ENCODE measurements at regions not wholly inside any gene's neighbourhood (a gene's known extent, or its start where the extent isn't known, plus 50 kb on each side); places are given as distances from the start of the nearest gene placed in this dataset.

GRCh38 chr20:9911519-9911918 is 72.6 kb upstream of the PAK5 start:
- H3K9me3 ChIP-seq: no peaks in the 10 kb centered on the region
- no peaks in the 10 kb centered on the region for H3K36me3 ChIP-seq
- no peaks in the 10 kb centered on the region for H3K27me3 ChIP-seq (replicated peaks; ENCODE audit: insufficient read depth)
- intact Hi-C loops (cut with DNase I): loop anchor here (5.0 kb wide), 1 partner anchor 294 kb away; no protein-coding TSS in a partner anchor
- no peak overlapping the region for H3K27ac ChIP-seq
- H3K4me3 ChIP-seq: no peak overlapping the region
- DNase-seq (ENCODE audit: low spot score): no peak
- 65% methylated on average over 3 of the region's 3 CpGs for WGBS
- TF ChIP-seq POLR2A (IDR thresholded peaks at IDR 0.05) (no peak), POLR2AphosphoS5 (IDR thresholded peaks at IDR 0.05) (no peak), CTCF (IDR thresholded peaks at IDR 0.05) (no peak)
- no peaks in the 10 kb centered on the region for H3K4me1 ChIP-seq (replicated peaks)

- Histone ChIP-seq H3K9me3 (no peaks in the 10 kb centered on the region), H3K4me1 (replicated peaks) (no peaks in the 10 kb centered on the region), H3K27ac (no peak overlapping the region), H3K36me3 (no peaks in the 10 kb centered on the region), H3K27me3 (replicated peaks; ENCODE audit: insufficient read depth) (no peaks in the 10 kb centered on the region), H3K4me3 (no peak overlapping the region)
- intact Hi-C loops (cut with DNase I): no loop called here
- DNase-seq (ENCODE audit: low spot score): no peak
- no peak for TF ChIP-seq POLR2AphosphoS5 (IDR thresholded peaks at IDR 0.05)
- TF ChIP-seq POLR2A (IDR thresholded peaks at IDR 0.05): no peak
- no peak for TF ChIP-seq CTCF (IDR thresholded peaks at IDR 0.05)
These were observed 70.3 kb upstream of the PAK5 start for GRCh38 chr20:9909167-9909566.

GRCh38 chr20:9903048-9903655 is 64.3 kb upstream of the PAK5 start:
- H3K4me1 ChIP-seq (replicated peaks): no peaks in the 10 kb centered on the region
- H3K4me3 ChIP-seq: no peak overlapping the region
- TF ChIP-seq CTCF (IDR thresholded peaks at IDR 0.05): no peak
- TF ChIP-seq POLR2A (IDR thresholded peaks at IDR 0.05): no peak
- TF ChIP-seq POLR2AphosphoS5 (IDR thresholded peaks at IDR 0.05): no peak
- 6% methylated on average over 1 of the region's 1 CpG for WGBS
- intact Hi-C loops (cut with DNase I): no loop called here
- no peak overlapping the region for H3K27ac ChIP-seq
- no peaks in the 10 kb centered on the region for H3K27me3 ChIP-seq (replicated peaks; ENCODE audit: insufficient read depth)
- DNase-seq (ENCODE audit: low spot score): no peak
- H3K36me3 ChIP-seq: no peaks in the 10 kb centered on the region
- H3K9me3 ChIP-seq: no peaks in the 10 kb centered on the region

GRCh38 chr20:9889270-9889981 is 50.5 kb upstream of the PAK5 start:
- no peaks in the 10 kb centered on the region for H3K4me1 ChIP-seq (replicated peaks)
- DNase-seq (ENCODE audit: low spot score): no peak
- intact Hi-C loops (cut with DNase I): no loop called here
- no peak for TF ChIP-seq CTCF (IDR thresholded peaks at IDR 0.05)
- no peak for TF ChIP-seq POLR2AphosphoS5 (IDR thresholded peaks at IDR 0.05)
- H3K27ac ChIP-seq: no peak overlapping the region
- no peaks in the 10 kb centered on the region for H3K9me3 ChIP-seq
- WGBS: 82% methylated on average over 6 of the region's 6 CpGs
- H3K4me3 ChIP-seq: no peak overlapping the region
- H3K36me3 ChIP-seq: no peaks in the 10 kb centered on the region
- no peaks in the 10 kb centered on the region for H3K27me3 ChIP-seq (replicated peaks; ENCODE audit: insufficient read depth)

Measured in prostate gland (tissue), 2 donors.